WTC11 (cell line): ENCODE measurements at regions not wholly inside any gene's neighbourhood (a gene's known extent, or its start where the extent isn't known, plus 50 kb on each side); places are given as distances from the start of the nearest gene placed in this dataset.

Experiments
- ATAC-seq: fragments of 200-7000 bp; cut with Tn5 transposase; 2 replicates; pipeline ENCODE4 v1.10.0; 2021; ENCODE audit warnings: mild to moderate bottlenecking, moderate library complexity
- CTCF ChIA-PET: fragments of 300-600 bp; sonication (Branson Sonifier 250); formaldehyde crosslinking; loops from one replicate; lab custom pipeline; 2021; ENCODE audit warnings: antibody characterized with exemption; lab: Charles Lee
- POLR2A ChIA-PET: fragments of 350-600 bp; sonication (Branson Sonifier 250); formaldehyde crosslinking; loops from one replicate; lab custom pipeline; 2021; ENCODE audit warnings: antibody characterized with exemption; lab: Charles Lee
- DNase-seq: peaks from one replicate; pipeline ENCODE4 v3.0.0; 2021; ENCODE audit warnings: low spot score
- H3K27ac Mint-ChIP-seq: 2 replicates; pipeline ENCODE4 v1.8.0; 2021; ENCODE audit warnings: mixed read lengths
- H3K27me3 Mint-ChIP-seq: 2 replicates; pipeline ENCODE4 v1.8.0; 2021; ENCODE audit warnings: low read depth, mild to moderate bottlenecking, moderate library complexity, mixed read lengths
- H3K36me3 Mint-ChIP-seq: 2 replicates; pipeline ENCODE4 v1.8.0; 2021; ENCODE audit warnings: mixed read lengths
- H3K4me1 Mint-ChIP-seq: 2 replicates; pipeline ENCODE4 v1.8.0; 2022; ENCODE audit warnings: mixed read lengths
- H3K4me3 Mint-ChIP-seq: 2 replicates; pipeline ENCODE4 v1.8.0; 2021; ENCODE audit warnings: mild to moderate bottlenecking, moderate library complexity, mixed read lengths
- H3K9me3 Mint-ChIP-seq: 2 replicates; pipeline ENCODE4 v1.8.0; 2021; ENCODE audit warnings: mixed read lengths
- ATF1 ChIP-seq: sonication (generic); formaldehyde crosslinking; IDR thresholded peaks from 2 replicates; pipeline ENCODE4 v1.8.1; 2023; ENCODE audit warnings: mild to moderate bottlenecking, moderate library complexity, missing genetic modification reagents
- ATF6 ChIP-seq: sonication (generic); formaldehyde crosslinking; IDR thresholded peaks from 2 replicates; pipeline ENCODE4 v1.8.1; 2023; ENCODE audit warnings: mild to moderate bottlenecking, missing genetic modification reagents
- E2F4 ChIP-seq: sonication (generic); formaldehyde crosslinking; IDR thresholded peaks from 2 replicates; pipeline ENCODE4 v1.8.1; 2022; ENCODE audit warnings: low read depth, mild to moderate bottlenecking, moderate library complexity, missing genetic modification reagents, borderline replicate concordance
- E2F5 ChIP-seq: sonication (generic); formaldehyde crosslinking; IDR thresholded peaks from 2 replicates; pipeline ENCODE4 v1.8.1; 2022; ENCODE audit warnings: mild to moderate bottlenecking, moderate library complexity, missing genetic modification reagents
- ELF4 ChIP-seq: sonication (generic); formaldehyde crosslinking; IDR thresholded peaks from 2 replicates; pipeline ENCODE4 v1.8.1; 2022; ENCODE audit warnings: low read depth, mild to moderate bottlenecking, moderate library complexity, missing genetic modification reagents
- GABPB1 ChIP-seq: sonication (generic); formaldehyde crosslinking; IDR thresholded peaks from 2 replicates; pipeline ENCODE4 v1.8.1; 2023; ENCODE audit warnings: mild to moderate bottlenecking, missing genetic modification reagents
- GRHL2 ChIP-seq: fragments of 250-450 bp; sonication (Bioruptor Pico); IDR thresholded peaks from 2 replicates; pipeline ENCODE4 v1.8.0; 2022; ENCODE audit warnings: mild to moderate bottlenecking, moderate library complexity; ENCODE audit not compliant: insufficient replicate concordance, severe bottlenecking
- NR1H2 ChIP-seq: sonication (generic); formaldehyde crosslinking; IDR thresholded peaks from 2 replicates; pipeline ENCODE4 v1.9.0; 2021; ENCODE audit warnings: mild to moderate bottlenecking, moderate library complexity, missing genetic modification reagents
- PRDM15 ChIP-seq: sonication (generic); formaldehyde crosslinking; IDR thresholded peaks from 2 replicates; pipeline ENCODE4 v1.8.0; 2022; ENCODE audit warnings: missing genetic modification reagents
- TCF7 ChIP-seq: sonication (generic); formaldehyde crosslinking; IDR thresholded peaks from 2 replicates; pipeline ENCODE4 v1.8.0; 2022; ENCODE audit warnings: mild to moderate bottlenecking, low read depth, missing genetic modification reagents, moderate library complexity
- ZBTB21 ChIP-seq: sonication (generic); formaldehyde crosslinking; IDR thresholded peaks from 2 replicates; pipeline ENCODE4 v1.8.1; 2023; ENCODE audit warnings: mild to moderate bottlenecking, missing genetic modification reagents, borderline replicate concordance
- ZBTB43 ChIP-seq: sonication (generic); formaldehyde crosslinking; IDR thresholded peaks from 2 replicates; pipeline ENCODE4 v1.8.1; 2023; ENCODE audit warnings: mild to moderate bottlenecking, missing genetic modification reagents
- ZNF232 ChIP-seq: sonication (generic); formaldehyde crosslinking; IDR thresholded peaks from 2 replicates; pipeline ENCODE4 v1.8.0; 2022; ENCODE audit warnings: mild to moderate bottlenecking, missing genetic modification reagents
- ZNF396 ChIP-seq: fragments of 250-450 bp; sonication (Bioruptor Pico); IDR thresholded peaks from 2 replicates; pipeline ENCODE4 v1.8.0; 2021; ENCODE audit warnings: mild to moderate bottlenecking, moderate library complexity, borderline replicate concordance
- ZNF532 ChIP-seq: fragments of 250-450 bp; sonication (Bioruptor Pico); IDR thresholded peaks from 2 replicates; pipeline ENCODE4 v1.9.0; 2021; ENCODE audit warnings: mild to moderate bottlenecking, borderline replicate concordance

- Mint-ChIP-seq H3K9me3 (no peaks in the 10 kb centered on the region), H3K4me1 (no peaks in the 10 kb centered on the region), H3K27ac (no peak overlapping the region), H3K4me3 (no peak overlapping the region), H3K27me3 (no peaks in the 10 kb centered on the region), H3K36me3 (no peaks in the 10 kb centered on the region)
- ChIA-PET POLR2A (no interaction called here), CTCF (interaction anchor here (0.6 kb wide), 1 partner anchor 10 kb away, joined by 3 read pairs; no protein-coding TSS in a partner anchor)
- DNase-seq (no peak), ATAC-seq (no peak)
- TF ChIP-seq PRDM15 (CRISPR knock-in tag) (no peak), ZNF232 (no peak), GABPB1 (no peak), ZBTB43 (no peak), ZNF532 (CRISPR knock-in tag) (no peak), ELF4 (CRISPR knock-in tag) (no peak), ATF1 (CRISPR knock-in tag) (no peak), E2F5 (CRISPR knock-in tag) (no peak), E2F4 (CRISPR knock-in tag) (no peak), ZNF396 (no peak), ZBTB21 (CRISPR knock-in tag) (no peak), GRHL2 (CRISPR knock-in tag) (no peak), NR1H2 (CRISPR knock-in tag) (no peak), ATF6 (no peak), TCF7 (CRISPR knock-in tag) (no peak)
These were observed 97.1 kb downstream of the JCAD start for GRCh38 chr10:29962166-29962850.
